Muscle layer of duodenum (tissue), 2 donors: ENCODE measurements at regions not wholly inside any gene's neighbourhood (a gene's known extent, or its start where the extent isn't known, plus 50 kb on each side); places are given as distances from the start of the nearest gene placed in this dataset.

Experiments
- H3K27ac ChIP-seq: one replicate; pipeline ENCODE4 v1.7.0; 2013; ENCODE audit warnings: mild to moderate bottlenecking, low read length
- H3K27me3 ChIP-seq: one replicate; pipeline ENCODE4 v1.7.0; 2013; ENCODE audit warnings: low read depth, mild to moderate bottlenecking, control low read depth, low read length
- H3K36me3 ChIP-seq, 2 donors: one replicate each; pipeline ENCODE4 v1.7.0; 2013; ENCODE audit warnings: low read length in 2 of 2, control low read depth in 1 of 2, mild to moderate bottlenecking in 1 of 2; ENCODE audit not compliant: insufficient read depth in 2 of 2, control insufficient read depth in 1 of 2
- H3K4me1 ChIP-seq, 2 donors: one replicate each; pipeline ENCODE4 v1.7.0; 2013; ENCODE audit warnings: low read length in 2 of 2, mild to moderate bottlenecking in 2 of 2, control low read depth in 1 of 2, moderate library complexity in 1 of 2; ENCODE audit not compliant: insufficient read depth in 2 of 2, control insufficient read depth in 1 of 2
- H3K4me3 ChIP-seq, 2 donors: one replicate each; pipeline ENCODE4 v1.7.0; 2013; ENCODE audit warnings: low read length in 2 of 2, low read depth in 1 of 2, mild to moderate bottlenecking in 1 of 2
- H3K9me3 ChIP-seq, 2 donors: one replicate each; pipeline ENCODE4 v1.7.0; 2013; ENCODE audit warnings: low read length in 2 of 2, control low read depth in 1 of 2, mild to moderate bottlenecking in 1 of 2; ENCODE audit not compliant: control insufficient read depth in 1 of 2
- donor health status: healthy.

DNA sequence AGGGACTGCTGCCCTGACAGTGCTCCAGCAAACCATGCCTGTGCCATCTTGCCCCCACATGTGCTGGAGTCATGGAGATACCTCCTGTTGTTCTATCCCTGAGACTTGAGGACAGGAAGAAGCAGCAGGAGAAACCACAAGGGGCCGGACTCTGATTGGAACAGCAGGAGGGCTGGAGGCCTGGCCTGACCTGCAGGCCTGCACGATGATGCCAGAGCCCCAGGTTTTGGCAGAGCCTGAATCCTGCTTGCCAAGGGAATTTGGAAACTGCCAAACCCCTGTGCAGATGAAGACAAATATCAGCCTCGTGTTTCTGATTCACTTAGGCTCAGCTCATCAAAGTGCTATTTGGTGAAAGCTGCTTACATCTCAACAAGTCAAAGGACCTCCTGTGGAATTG is 177.6 kb downstream of the MAFB start:
- no peaks in the 10 kb centered on the region for H3K36me3 ChIP-seq
- no peaks in the 10 kb centered on the region for H3K9me3 ChIP-seq
- no peak overlapping the region for H3K4me3 ChIP-seq
- H3K4me1 ChIP-seq: no peaks in the 10 kb centered on the region
- no peaks in the 10 kb centered on the region for H3K27me3 ChIP-seq
- H3K27ac ChIP-seq: no peak overlapping the region

DNA sequence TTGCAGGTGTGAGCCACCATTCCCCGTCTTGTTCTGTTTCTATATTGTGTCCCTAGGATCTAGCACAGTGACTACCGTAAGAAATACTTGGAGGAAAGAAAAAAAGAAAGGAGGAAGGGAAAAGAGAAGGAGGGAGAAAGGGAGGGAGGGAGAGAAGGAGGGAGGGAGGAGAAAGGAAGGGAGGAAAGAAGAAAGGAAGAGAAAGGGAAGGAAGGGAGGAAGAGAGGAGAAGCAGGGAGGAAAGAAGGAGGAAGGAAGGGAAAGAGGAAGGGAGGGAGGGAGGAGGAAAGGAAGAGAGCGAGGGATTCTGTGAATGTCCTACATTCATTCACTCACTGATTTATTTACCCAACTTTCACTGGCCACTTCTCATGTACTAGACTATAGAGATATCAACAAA is 178.4 kb downstream of the MAFB start:
- Histone ChIP-seq H3K4me1 (no peaks in the 10 kb centered on the region), H3K27ac (no peak overlapping the region), H3K9me3 (no peaks in the 10 kb centered on the region), H3K27me3 (no peaks in the 10 kb centered on the region), H3K36me3 (no peaks in the 10 kb centered on the region), H3K4me3 (no peak overlapping the region)

DNA sequence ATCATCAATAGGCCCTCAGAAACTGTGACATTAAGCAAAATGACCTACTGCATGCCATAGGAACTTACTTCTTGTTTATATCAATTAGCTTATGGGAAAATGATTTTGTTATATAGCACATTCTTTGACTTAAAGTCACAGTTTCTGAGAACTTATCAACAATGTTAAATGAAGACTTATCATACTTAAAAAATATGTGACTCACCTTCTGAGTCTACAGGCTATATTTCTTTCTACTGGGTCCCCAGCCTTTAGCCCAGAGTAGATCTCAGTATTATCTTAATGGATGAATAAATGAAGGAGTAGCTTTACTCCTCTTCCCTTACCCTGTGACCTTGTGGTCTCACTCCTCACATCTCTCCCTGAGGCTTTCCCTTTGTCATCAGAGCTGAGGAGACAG is 180.2 kb downstream of the MAFB start:
- no peak overlapping the region for H3K27ac ChIP-seq
- H3K4me1 ChIP-seq: no peaks in the 10 kb centered on the region
- no peaks in the 10 kb centered on the region for H3K36me3 ChIP-seq
- H3K4me3 ChIP-seq: no peak overlapping the region
- no peaks in the 10 kb centered on the region for H3K27me3 ChIP-seq
- no peaks in the 10 kb centered on the region for H3K9me3 ChIP-seq

DNA sequence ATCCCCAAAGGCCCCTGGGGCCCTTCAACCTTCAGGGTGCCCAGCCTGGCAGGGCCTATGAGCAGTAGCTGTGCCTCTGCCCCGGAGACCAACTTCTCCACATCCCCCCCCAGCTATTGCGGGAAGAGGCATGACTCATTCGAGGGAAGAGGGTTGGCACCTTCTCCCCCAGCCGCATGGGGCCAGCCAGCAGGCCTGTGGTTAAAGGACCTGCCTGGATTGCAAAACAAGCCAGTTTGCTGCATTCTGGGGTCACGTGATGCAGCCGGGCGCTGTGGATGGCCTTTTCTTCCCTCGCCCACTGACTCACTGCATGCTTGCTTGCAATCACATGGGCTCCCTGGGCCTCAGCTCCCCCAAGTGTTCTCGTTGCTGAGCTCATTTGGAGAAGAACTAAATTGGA is 182.5 kb downstream of the MAFB start:
- no peaks in the 10 kb centered on the region for H3K4me1 ChIP-seq
- H3K27ac ChIP-seq: no peak overlapping the region
- no peaks in the 10 kb centered on the region for H3K27me3 ChIP-seq
- H3K36me3 ChIP-seq: no peaks in the 10 kb centered on the region
- no peak overlapping the region for H3K4me3 ChIP-seq
- no peaks in the 10 kb centered on the region for H3K9me3 ChIP-seq

DNA sequence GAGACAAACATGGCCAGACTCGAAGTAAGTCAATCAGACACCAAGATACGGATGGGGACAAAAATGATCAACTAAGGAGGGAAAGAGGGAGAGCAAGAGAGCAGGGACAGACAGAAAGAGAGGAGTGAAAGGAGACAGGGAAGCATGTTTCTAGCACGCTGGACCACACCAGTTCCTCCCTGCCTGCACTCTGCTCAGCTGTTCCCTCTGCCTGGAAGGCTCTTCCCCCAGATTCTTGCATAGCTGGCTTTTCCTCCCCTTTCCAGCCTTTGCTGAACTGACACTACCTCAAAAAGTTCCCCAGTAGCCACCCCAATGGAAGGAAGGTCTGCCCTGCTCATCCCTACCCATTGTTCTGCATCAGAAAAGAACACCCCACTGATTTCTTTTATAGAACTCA is 185.9 kb downstream of the MAFB start:
- Histone ChIP-seq H3K27me3 (no peaks in the 10 kb centered on the region), H3K4me3 (no peak overlapping the region), H3K27ac (no peak overlapping the region), H3K4me1 (no peaks in the 10 kb centered on the region), H3K36me3 (no peaks in the 10 kb centered on the region), H3K9me3 (no peaks in the 10 kb centered on the region)

DNA sequence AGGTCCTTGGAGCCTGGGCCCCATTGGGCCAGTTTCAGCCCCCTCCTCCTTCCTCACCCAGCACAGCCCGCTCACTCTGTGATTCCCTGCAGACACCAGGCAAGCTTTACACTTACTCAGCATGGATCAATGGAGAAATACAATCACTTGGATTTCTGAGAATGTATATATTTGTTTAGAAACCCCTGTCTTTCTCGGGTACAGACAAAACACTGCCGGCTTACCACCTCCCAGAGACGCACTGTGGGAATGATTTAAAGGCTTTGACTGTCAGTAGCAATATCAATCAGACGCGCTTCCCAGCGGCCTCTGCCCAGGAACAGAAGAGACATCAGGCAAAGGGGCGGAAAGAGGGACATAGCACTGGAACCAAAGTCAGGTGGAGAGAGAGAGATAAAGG is 186.5 kb downstream of the MAFB start:
- Histone ChIP-seq H3K4me1 (no peaks in the 10 kb centered on the region), H3K4me3 (no peak overlapping the region), H3K27ac (no peak overlapping the region), H3K27me3 (no peaks in the 10 kb centered on the region), H3K9me3 (no peaks in the 10 kb centered on the region), H3K36me3 (no peaks in the 10 kb centered on the region)

DNA sequence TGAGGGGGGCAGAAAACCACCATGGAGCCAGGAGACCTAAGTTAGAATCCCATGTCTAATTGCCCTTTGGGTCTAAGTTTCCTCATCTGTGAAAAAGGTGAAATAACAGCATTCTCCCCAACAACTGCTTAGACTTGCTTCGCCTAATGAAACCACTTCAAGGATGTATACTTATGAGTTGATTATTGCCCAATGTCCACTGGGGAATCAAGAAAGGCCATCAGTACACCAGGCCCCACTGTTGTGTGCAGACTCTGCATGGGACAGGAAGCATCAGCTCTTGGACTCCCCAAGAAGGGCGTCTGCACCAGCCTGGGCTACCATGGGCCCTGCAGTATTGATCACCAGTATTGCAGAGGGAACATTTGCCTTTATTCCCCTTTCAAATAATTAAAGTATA is 189.6 kb downstream of the MAFB start:
- no peak overlapping the region for H3K4me3 ChIP-seq
- no peaks in the 10 kb centered on the region for H3K36me3 ChIP-seq
- no peaks in the 10 kb centered on the region for H3K4me1 ChIP-seq
- H3K27ac ChIP-seq: no peak overlapping the region
- H3K27me3 ChIP-seq: no peaks in the 10 kb centered on the region
- no peaks in the 10 kb centered on the region for H3K9me3 ChIP-seq

DNA sequence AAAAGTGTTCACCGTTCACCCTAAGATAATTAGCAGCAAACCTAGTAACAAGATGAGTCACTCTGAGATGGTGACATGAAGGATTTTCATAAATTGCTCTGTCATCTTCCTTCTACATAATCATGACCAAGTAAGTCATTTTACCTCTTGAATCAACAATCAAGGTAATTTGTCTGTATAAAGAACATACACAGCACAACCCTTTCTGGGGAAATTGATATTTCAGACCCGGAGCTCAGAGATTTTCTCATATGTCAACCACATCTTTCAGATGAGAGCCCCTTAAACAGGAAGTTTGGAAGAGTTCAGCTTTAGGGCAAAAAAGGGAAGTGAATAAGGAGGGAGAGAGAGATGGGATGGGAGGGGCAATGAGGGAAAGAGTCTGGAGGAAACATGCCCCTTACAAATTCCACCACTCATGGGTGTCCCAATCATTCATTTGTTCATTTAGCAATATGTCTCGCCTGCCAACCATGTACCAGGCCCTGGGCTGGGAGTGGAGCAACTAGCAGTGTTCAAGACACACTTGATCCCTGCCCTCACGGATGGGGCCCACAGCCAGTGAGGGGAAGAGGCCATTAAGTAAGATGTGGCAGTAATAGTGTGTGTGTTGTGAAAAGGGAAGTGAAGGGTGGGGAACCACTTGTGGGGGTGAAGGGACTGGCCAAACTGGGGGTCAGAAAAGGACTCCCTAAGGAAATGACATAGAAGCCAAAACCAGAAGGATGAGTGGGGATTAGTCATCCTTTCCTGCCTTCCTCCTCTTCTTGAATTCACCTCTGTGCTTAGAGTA is 190.9 kb downstream of the MAFB start:
- no peak overlapping the region for H3K27ac ChIP-seq
- H3K4me3 ChIP-seq: no peak overlapping the region
- no peaks in the 10 kb centered on the region for H3K9me3 ChIP-seq
- no peaks in the 10 kb centered on the region for H3K36me3 ChIP-seq
- no peaks in the 10 kb centered on the region for H3K4me1 ChIP-seq
- no peaks in the 10 kb centered on the region for H3K27me3 ChIP-seq

DNA sequence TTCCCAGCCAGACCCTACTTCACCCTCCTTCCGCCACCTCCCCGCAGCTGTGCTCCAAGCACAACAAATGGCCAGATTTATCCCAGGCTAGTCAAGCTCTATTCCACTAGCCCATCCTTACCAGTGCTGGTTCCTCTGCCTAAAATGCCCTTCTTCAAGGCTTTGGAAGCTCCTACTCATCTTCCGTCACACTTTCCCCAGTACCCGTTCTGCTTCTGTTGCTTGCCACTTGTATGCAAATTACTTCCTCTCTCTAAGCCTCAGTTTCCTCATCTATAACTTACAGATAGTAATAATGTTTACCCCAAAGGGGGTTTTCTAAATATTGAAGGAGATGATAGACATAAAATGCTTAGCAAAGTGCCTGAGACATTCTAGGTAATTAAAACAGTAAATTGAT is 193.1 kb downstream of the MAFB start:
- no peak overlapping the region for H3K27ac ChIP-seq
- no peaks in the 10 kb centered on the region for H3K4me1 ChIP-seq
- H3K27me3 ChIP-seq: no peaks in the 10 kb centered on the region
- H3K36me3 ChIP-seq: no peaks in the 10 kb centered on the region
- H3K4me3 ChIP-seq: no peak overlapping the region
- no peaks in the 10 kb centered on the region for H3K9me3 ChIP-seq

DNA sequence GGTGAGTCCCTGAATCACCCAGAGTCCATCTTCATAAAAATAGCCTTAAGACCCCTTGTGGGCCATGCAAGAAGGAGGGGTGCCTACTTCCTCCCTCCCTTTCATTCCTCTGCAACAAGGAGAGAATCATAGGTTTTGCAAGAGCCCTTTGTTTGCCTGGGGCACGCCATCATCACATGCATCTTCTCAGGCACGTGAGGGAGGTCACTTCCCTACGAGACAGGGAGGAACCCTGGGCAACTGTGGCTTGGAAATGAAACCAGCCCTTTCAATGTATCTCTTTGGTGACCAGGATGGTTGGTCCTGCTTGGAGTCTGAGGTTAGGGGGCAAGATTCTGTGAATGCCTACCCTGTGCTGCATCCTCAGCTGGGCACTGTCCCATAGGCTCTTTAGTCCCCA is 194.8 kb downstream of the MAFB start:
- no peak overlapping the region for H3K4me3 ChIP-seq
- H3K27ac ChIP-seq: no peak overlapping the region
- no peaks in the 10 kb centered on the region for H3K9me3 ChIP-seq
- no peaks in the 10 kb centered on the region for H3K27me3 ChIP-seq
- no peaks in the 10 kb centered on the region for H3K4me1 ChIP-seq
- H3K36me3 ChIP-seq: no peaks in the 10 kb centered on the region

DNA sequence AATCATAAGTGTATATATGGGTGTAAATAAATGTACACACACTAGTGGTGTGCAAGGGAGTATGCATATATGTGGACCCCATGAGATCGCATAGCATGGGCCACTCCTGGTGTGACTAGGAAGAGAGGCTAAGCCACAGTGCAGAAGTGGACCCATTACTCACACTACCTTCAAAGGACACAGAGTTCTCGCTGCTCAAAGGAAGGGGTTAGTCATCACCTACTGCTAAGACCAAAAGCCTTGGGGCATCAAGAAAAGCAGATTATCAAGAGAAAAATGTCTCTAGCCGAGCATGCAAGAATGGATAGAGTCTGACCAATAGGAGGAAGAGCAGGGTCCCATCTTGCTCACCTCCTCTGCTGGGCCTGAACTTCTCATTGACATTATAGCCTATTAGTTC is 195.5 kb downstream of the MAFB start:
- no peaks in the 10 kb centered on the region for H3K27me3 ChIP-seq

DNA sequence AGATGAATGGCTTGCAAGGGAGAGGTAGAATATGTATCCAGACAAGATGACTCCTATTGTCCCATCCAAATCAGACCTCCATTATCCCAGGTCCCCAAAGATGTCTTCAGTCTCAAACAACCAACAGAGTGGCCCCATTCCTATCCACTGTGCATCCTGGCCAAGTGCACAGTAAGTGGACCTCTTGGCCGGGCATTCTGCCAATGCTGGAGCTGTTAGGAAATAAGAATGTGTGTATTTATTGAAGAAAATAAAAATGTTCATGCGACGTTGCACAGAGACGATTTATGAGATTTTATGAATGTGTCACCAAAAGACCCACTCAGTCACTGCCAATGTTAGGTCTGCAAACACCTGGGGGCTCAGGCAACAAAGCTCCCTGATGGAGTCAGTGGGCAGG is 196.0 kb downstream of the MAFB start:
- Histone ChIP-seq H3K36me3 (no peaks in the 10 kb centered on the region), H3K9me3 (no peaks in the 10 kb centered on the region), H3K27ac (no peak overlapping the region), H3K27me3 (no peaks in the 10 kb centered on the region), H3K4me3 (no peak overlapping the region), H3K4me1 (no peaks in the 10 kb centered on the region)

More for the DNA sequence above, 195.5 kb downstream of the MAFB start:
- H3K4me3 ChIP-seq: no peak overlapping the region
- H3K4me1 ChIP-seq: no peaks in the 10 kb centered on the region
- H3K27ac ChIP-seq: no peak overlapping the region
- no peaks in the 10 kb centered on the region for H3K9me3 ChIP-seq
- H3K36me3 ChIP-seq: no peaks in the 10 kb centered on the region
